Upper lobe of right lung (tissue), 1 donor: ENCODE measurements at regions not wholly inside any gene's neighbourhood (a gene's known extent, or its start where the extent isn't known, plus 50 kb on each side); places are given as distances from the start of the nearest gene placed in this dataset.

Experiments
- ATAC-seq: fragments of 200-7000 bp; cut with Tn5 transposase; one replicate; pipeline ENCODE4 v1.9.1; 2020; ENCODE audit warnings: mild to moderate bottlenecking, moderate library complexity
- DNase-seq: peaks from one replicate; pipeline ENCODE4 v3.0.0-alpha.2; 2020
- H3K27ac ChIP-seq: fragments of 200-600 bp; one replicate; pipeline ENCODE4 v1.8.0; 2022
- H3K27me3 ChIP-seq: fragments of 200-600 bp; one replicate; pipeline ENCODE4 v1.8.0; 2022; ENCODE audit warnings: mild to moderate bottlenecking
- H3K36me3 ChIP-seq: fragments of 200-600 bp; one replicate; pipeline ENCODE4 v1.8.0; 2022
- H3K4me1 ChIP-seq: fragments of 200-600 bp; one replicate; pipeline ENCODE4 v1.8.0; 2022
- H3K4me3 ChIP-seq: fragments of 200-600 bp; one replicate; pipeline ENCODE4 v1.8.0; 2022; ENCODE audit warnings: mild to moderate bottlenecking
- H3K9me3 ChIP-seq: fragments of 200-600 bp; one replicate; pipeline ENCODE4 v1.8.0; 2022
- CTCF ChIP-seq: fragments of 200-600 bp; IDR thresholded peaks from one replicate; pipeline ENCODE4 v1.8.0; 2022; ENCODE audit warnings: antibody characterized with exemption
- intact Hi-C: fragments of 100-400 bp; cut with DNase I; formaldehyde crosslinking; loops from one replicate; pipeline ENCODE4 v1.11.0; 2022
- donor health status: DM: no; HTN: yes; CAD: no; lungs with severe emphysema.

DNA sequence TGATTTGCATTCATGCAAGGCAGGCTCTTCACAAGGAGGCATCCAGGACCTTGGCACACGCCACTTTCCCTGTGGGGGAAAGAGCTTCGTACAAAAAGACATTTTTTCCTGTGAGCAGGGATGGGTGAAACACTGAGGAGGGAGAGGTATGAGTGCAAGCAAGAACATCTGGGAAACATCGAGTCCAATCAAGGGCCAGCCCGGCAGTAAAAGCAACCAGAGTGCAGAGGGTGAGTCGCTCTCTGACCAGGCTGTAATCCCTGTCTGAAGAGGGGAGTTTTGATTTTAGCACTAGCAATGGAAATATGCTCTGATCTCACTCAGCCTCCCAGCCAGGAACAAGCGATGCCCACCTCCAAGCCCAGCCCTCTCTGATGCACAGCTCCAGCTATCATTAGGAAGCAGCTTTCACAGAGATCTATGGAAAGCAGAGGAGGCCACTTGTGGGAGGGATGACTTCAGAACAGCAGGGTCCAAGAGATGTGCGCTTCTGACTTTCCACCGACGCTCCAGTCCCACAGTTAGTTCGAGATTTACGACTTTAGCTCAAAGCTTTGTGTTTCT lies 211.0 kb upstream of the ADAMTS16 start:
- Histone ChIP-seq H3K4me3 (no peak overlapping the region), H3K36me3 (no peaks in the 10 kb centered on the region), H3K4me1 (no peaks in the 10 kb centered on the region), H3K27ac (no peak overlapping the region), H3K27me3 (no peaks in the 10 kb centered on the region), H3K9me3 (no peaks in the 10 kb centered on the region)
- ATAC-seq (no peak), DNase-seq (no peak)
- no peak for TF ChIP-seq CTCF
- intact Hi-C loops: no loop called here

DNA sequence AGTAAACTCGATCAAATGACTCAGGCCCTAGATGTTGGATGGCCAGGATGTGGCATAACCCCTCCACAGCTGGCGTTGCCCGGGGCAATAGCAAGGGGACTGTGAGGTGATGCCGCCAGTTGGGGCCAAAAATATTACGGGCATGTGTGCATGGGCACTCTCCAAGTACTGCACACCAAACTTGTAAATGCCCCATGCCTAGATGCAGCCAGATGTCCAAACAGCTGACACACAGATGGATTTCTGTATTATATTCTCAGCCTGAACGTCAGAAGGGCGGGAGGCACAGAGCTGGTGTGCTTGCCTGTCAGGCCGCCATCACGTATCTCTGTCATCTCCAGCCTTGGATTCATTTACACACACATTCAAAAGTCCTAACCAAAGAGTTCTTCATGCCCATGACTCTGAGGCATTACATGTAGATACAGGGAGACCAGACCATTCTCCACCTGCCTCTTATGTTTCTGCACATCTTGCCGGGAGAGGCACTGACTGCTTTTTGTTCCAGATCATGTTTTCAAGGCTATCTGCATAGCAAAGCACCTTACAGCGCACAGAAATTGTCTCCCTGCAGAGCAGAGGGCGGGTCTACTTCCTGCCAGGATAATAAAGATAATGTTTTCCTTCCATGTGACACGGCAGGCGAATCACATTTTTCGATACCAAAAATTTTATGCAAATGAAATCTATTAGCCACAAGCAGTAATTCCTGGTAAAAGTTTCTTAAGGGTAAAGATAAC lies 200.9 kb upstream of the ADAMTS16 start:
- Histone ChIP-seq H3K9me3 (no peaks in the 10 kb centered on the region), H3K27me3 (no peaks in the 10 kb centered on the region), H3K4me3 (no peak overlapping the region), H3K27ac (no peak overlapping the region), H3K36me3 (no peaks in the 10 kb centered on the region), H3K4me1 (no peaks in the 10 kb centered on the region)
- no peak for ATAC-seq
- no peak for TF ChIP-seq CTCF
- intact Hi-C loops: no loop called here
- no peak for DNase-seq

DNA sequence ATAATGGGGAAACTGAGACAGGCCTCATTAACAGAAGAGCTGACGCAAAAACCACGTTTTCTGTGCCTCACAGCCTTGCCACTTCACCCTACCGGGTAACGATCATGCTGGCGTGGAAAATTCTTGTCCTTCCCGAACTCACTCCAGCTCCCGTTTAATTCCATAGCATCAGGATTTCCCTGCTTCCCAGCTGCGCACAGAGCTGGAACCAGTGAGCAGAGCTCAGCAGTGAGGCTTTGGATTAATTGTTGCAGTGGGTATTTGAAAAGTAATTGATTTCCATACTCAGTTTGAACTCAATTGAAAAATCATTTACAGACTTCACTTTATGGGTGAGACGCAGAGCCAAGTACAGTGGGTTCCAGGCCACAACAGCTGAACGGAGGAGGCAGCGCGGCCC lies 199.0 kb upstream of the ADAMTS16 start:
- DNase-seq (no peak), ATAC-seq (no peak)
- Histone ChIP-seq H3K36me3 (no peaks in the 10 kb centered on the region), H3K9me3 (no peaks in the 10 kb centered on the region), H3K4me3 (no peak overlapping the region), H3K27ac (no peak overlapping the region), H3K27me3 (no peaks in the 10 kb centered on the region), H3K4me1 (no peaks in the 10 kb centered on the region)
- TF ChIP-seq CTCF: no peak
- intact Hi-C loops: no loop called here

GRCh38 chr5:4941957-4942830 lies 197.9 kb upstream of the ADAMTS16 start:
- DNase-seq: no peak
- intact Hi-C loops: no loop called here
- no peaks in the 10 kb centered on the region for H3K4me1 ChIP-seq
- ATAC-seq: peak; percentile 70
- H3K4me3 ChIP-seq: no peak overlapping the region
- no peaks in the 10 kb centered on the region for H3K36me3 ChIP-seq
- TF ChIP-seq CTCF: peak; percentile 82
- H3K27me3 ChIP-seq: no peaks in the 10 kb centered on the region
- no peaks in the 10 kb centered on the region for H3K9me3 ChIP-seq
- H3K27ac ChIP-seq: no peak overlapping the region

DNA sequence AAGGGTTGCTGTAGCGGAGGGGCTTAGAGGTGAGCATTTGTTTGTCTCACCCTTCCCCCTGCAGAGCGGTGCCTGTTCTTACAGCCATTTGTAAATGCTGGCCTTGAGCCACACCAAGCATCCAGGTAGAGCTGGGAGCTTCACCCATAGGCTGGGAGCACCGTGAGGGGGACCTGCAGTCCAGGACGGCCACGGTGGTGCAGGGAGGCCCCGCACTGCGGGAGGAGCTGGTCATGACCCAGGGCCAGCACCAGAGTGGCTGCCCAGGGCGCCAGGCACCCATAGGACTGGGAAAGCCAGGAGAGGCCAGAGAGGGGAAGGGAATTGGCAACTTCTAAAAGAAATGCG lies 197.3 kb upstream of the ADAMTS16 start:
- Histone ChIP-seq H3K36me3 (no peaks in the 10 kb centered on the region), H3K4me1 (no peaks in the 10 kb centered on the region), H3K27ac (no peak overlapping the region), H3K27me3 (no peaks in the 10 kb centered on the region), H3K9me3 (no peaks in the 10 kb centered on the region), H3K4me3 (no peak overlapping the region)
- intact Hi-C loops: no loop called here
- DNase-seq: no peak
- ATAC-seq: peak; percentile 34
- no peak for TF ChIP-seq CTCF
